Activated B cell treated with CpG ODN at 0.5 μM for 24 hours (primary cell): ENCODE measurements at regions not wholly inside any gene's neighbourhood (a gene's known extent, or its start where the extent isn't known, plus 50 kb on each side); places are given as distances from the start of the nearest gene placed in this dataset.

Experiments used
- ATAC-seq: fragments of 200-7000 bp; cut with Tn5 transposase; one replicate; pipeline ENCODE4 v1.10.0; 2021; ENCODE audit warnings: low read depth, mild to moderate bottlenecking, moderate library complexity
- CTCF ChIA-PET: fragments of 350-600 bp; sonication (Branson Sonifier 250); formaldehyde crosslinking; loops from one replicate; lab custom pipeline; 2021; ENCODE audit warnings: antibody characterized with exemption; lab: Charles Lee
- POLR2A ChIA-PET: fragments of 350-600 bp; sonication (Branson Sonifier 250); formaldehyde crosslinking; loops from one replicate; lab custom pipeline; 2021; ENCODE audit warnings: antibody characterized with exemption; lab: Charles Lee
- DNase-seq: peaks from one replicate; pipeline ENCODE4 v3.0.0; 2022
- H3K27ac Mint-ChIP-seq: one replicate; pipeline ENCODE4 v1.8.0; 2020; ENCODE audit warnings: mixed read lengths
- H3K27me3 Mint-ChIP-seq: one replicate; pipeline ENCODE4 v1.8.0; 2021; ENCODE audit warnings: mixed read lengths
- H3K36me3 Mint-ChIP-seq: one replicate; pipeline ENCODE4 v1.8.0; 2021; ENCODE audit warnings: low read depth, mixed read lengths
- H3K4me1 Mint-ChIP-seq: one replicate; pipeline ENCODE4 v1.8.0; 2021; ENCODE audit warnings: mixed read lengths
- H3K4me3 Mint-ChIP-seq: one replicate; pipeline ENCODE4 v1.8.0; 2020; ENCODE audit warnings: mild to moderate bottlenecking, mixed read lengths
- H3K9me3 Mint-ChIP-seq: one replicate; pipeline ENCODE4 v1.8.0; 2020; ENCODE audit warnings: mixed read lengths
- CTCF ChIP-seq: fragments of 200-600 bp; IDR thresholded peaks from one replicate; pipeline ENCODE4 v1.8.0; 2022; ENCODE audit warnings: antibody characterized with exemption, mild to moderate bottlenecking
- intact Hi-C: fragments of 100-400 bp; cut with micrococcal nuclease; formaldehyde crosslinking; loops from one replicate; pipeline ENCODE4 v1.15.1; 2024

DNA sequence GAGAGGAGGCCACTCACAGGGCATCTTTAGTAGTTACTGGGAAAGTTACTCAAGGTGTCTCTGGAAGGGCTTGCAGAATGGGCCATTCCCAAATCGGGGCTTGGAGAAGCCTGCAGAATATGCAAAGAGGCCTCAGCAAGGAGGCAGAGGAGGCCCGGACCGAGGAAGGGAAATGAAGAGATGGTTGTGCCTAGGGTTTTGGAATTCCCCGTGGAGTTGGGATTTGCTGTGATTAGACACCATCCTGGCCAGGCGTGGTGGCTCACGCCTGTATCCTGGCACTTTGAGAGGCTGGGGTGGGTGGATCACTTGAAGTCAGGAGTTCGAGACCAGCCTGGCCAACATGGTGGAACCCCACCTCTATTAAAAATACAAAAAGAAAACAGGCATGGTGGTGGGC is 193.0 kb downstream of the IRF8 start:
- H3K4me1 Mint-ChIP-seq: peaks cover 18% of the 10 kb centered on the region
- CTCF ChIA-PET: no interaction called here
- intact Hi-C loops: no loop called here
- DNase-seq (no peak), ATAC-seq (no peak)
- no peak for TF ChIP-seq CTCF
- H3K9me3 Mint-ChIP-seq: no peaks in the 10 kb centered on the region
- no peak overlapping the region for H3K4me3 Mint-ChIP-seq
- POLR2A ChIA-PET: no interaction called here
- no peaks in the 10 kb centered on the region for H3K36me3 Mint-ChIP-seq
- H3K27ac Mint-ChIP-seq: no peak overlapping the region
- no peaks in the 10 kb centered on the region for H3K27me3 Mint-ChIP-seq

DNA sequence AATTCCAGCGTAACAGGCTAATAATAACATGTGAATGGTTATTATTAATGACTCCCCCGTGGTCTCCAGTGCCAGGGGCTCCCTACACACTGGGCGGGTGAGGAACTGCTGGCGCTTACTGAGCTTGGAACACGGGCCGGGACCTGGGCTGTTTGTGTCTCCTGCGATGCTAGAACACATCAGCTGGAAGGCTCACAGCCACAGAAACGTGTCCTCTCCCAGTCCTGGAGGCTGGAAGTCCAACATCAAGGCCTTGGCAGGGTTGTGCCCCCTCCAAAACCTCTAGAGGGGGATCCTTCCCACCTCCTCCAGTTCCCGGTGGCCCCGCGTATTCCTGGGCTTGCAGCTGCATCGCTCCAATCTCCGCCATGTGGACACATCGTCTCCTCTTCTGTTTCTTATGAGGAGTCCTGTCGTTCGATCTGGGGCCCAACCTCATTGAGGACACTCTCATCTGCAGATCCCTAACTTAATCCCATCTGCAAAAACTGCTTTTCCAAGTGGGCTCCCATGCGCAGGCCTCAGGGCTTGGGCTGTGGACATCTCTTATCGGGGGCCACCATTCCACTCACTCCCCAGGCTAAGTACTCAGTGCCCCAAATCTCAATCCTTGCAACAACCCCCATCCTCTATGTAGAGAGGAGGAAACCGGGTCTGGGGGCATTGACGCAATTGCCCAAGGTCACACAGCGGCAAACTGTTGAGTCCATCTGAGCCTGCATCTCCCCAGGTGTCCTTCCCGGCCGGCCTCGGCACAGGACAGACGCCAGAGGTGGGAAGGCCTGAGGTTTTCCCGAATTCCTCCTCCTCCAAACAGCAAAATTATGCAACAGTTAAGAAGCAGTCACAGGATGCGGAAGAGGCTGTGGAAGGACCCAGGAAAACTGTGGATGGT is 193.9 kb downstream of the IRF8 start:
- intact Hi-C loops: no loop called here
- ATAC-seq: no peak
- H3K36me3 Mint-ChIP-seq: no peaks in the 10 kb centered on the region
- H3K27me3 Mint-ChIP-seq: no peaks in the 10 kb centered on the region
- ChIA-PET POLR2A (no interaction called here), CTCF (no interaction called here)
- no peak overlapping the region for H3K27ac Mint-ChIP-seq
- peaks cover 18% of the 10 kb centered on the region for H3K4me1 Mint-ChIP-seq
- no peaks in the 10 kb centered on the region for H3K9me3 Mint-ChIP-seq
- no peak for DNase-seq
- no peak for TF ChIP-seq CTCF
- no peak overlapping the region for H3K4me3 Mint-ChIP-seq

- ChIA-PET POLR2A (no interaction called here), CTCF (no interaction called here)
- Mint-ChIP-seq H3K4me3 (no peak overlapping the region), H3K9me3 (no peaks in the 10 kb centered on the region), H3K27ac (no peak overlapping the region), H3K36me3 (no peaks in the 10 kb centered on the region), H3K4me1 (peaks cover 17% of the 10 kb centered on the region), H3K27me3 (peaks cover 4% of the 10 kb centered on the region)
- DNase-seq (no peak), ATAC-seq (no peak)
- no peak for TF ChIP-seq CTCF
- intact Hi-C loops: no loop called here
Measured at GRCh38 chr16:86093801-86094750, 195.1 kb downstream of the IRF8 start.

GRCh38 chr16:86095131-86095752 is 196.3 kb downstream of the IRF8 start:
- intact Hi-C loops: no loop called here
- Mint-ChIP-seq H3K36me3 (no peaks in the 10 kb centered on the region), H3K27me3 (peaks cover 4% of the 10 kb centered on the region), H3K4me3 (no peak overlapping the region), H3K9me3 (no peaks in the 10 kb centered on the region), H3K27ac (no peak overlapping the region), H3K4me1 (peaks cover 5% of the 10 kb centered on the region)
- TF ChIP-seq CTCF: no peak
- ATAC-seq (no peak), DNase-seq (no peak)
- POLR2A ChIA-PET: no interaction called here
- CTCF ChIA-PET: no interaction called here
